ENCODE measurements at regions not wholly inside any gene's neighbourhood (a gene's known extent, or its start where the extent isn't known, plus 50 kb on each side); places are given as distances from the start of the nearest gene placed in this dataset.
A peak's percentile ranks its signal among the peaks of the same experiment; 100 is the strongest.

- no peak for DNase-seq (ENCODE audit: low read depth in 2 of 2)
Observed at GRCh38 chr2:206845877-206846276, 80.5 kb downstream of the FASTKD2 start.

GRCh38 chr2:206846331-206846730 is 80.9 kb downstream of the FASTKD2 start:
- DNase-seq (ENCODE audit: low read depth in 2 of 2), result no peak

- DNase-seq (ENCODE audit: low read depth in 2 of 2), result no peak
Observed at GRCh38 chr2:206846981-206847834, 81.8 kb downstream of the FASTKD2 start.

GRCh38 chr2:206850369-206850768 is 85.0 kb downstream of the FASTKD2 start:
- DNase-seq (ENCODE audit: low read depth in 2 of 2), result no peak

DNA sequence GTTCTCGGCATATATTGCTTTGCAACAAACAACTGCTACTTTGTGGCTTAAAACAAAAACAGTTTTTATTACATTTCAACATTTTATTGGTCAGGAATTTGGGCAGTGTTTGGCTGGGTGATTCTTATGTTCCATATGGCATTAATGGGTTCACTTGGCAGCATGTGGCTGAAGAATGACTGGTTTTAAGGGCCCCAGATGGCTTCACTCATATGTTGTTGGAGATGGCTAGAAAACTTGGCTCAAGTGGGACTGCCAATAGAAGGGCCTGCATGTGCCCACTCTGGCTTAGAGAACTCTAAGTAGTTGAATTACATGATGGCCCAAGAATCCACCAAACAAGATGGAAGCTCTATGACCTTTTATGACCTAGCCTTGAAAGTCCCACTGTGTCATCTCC is 86.1 kb downstream of the FASTKD2 start:
- no peak for DNase-seq (ENCODE audit: low read depth in 2 of 2)

DNA sequence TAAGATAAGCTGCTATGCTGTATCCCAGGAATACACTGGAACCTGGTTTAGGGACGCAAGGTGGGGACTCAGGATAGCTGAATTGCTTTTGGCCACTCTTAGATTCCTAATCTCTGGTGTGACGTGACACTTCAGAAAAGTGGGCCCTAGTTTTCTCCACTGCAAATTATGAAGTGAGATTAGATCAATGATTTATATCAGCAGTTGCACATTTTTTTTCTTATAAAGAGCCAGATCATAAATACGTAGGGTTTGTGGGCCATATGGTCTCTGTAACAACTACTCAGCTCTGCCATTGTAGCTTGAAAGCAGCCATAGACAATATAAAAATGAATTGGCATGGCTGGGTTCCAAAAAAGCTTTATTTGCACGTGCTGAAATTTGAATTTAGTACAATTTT is 85.4 kb upstream of the CPO start:
- DNase-seq (ENCODE audit: low read depth in 2 of 2), result no peak

DNA sequence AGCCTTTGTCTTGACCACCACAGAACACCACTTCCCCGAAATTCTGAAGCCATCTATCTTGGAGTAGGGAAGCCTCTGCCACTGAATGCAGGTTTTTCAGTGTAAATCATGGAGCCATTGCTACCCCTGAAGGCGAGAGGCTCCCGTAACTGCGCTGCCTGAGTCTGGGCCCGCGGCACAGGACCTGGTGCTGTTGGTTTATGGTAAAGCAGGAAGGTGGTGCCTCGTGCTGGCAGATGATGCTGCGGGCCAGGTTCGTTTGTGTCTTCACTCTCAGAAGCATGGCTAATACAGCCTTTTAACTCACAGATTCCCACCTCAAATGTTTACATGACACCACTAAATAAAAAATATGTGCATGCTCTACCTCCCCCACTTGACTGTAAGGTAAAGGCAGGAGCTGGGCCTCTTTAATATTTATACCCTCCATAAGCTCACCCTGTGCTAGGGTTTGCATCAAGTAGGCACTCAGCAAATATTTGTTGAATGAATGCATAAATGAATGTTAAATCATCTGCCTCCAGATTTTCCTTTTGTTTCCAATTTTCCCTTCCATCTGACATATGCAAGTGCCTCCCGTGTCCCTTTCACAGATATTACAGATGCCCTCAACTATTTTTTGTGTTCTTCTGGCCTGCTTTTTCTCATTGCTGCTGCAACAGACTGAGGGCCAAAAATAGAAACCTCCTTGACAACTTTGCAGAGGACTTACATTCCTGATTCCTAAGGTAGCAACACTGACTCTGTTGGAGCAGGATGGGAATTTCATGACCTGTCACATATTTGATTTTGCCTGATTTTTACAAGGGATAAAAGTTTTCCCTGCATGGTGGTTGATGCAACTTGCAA is 83.5 kb upstream of the CPO start:
- DNase-seq (ENCODE audit: low read depth in 2 of 2), result no peak

GRCh38 chr2:206856513-206856912 is 82.8 kb upstream of the CPO start:
- peak; percentile 21 to 26 for DNase-seq (ENCODE audit: low read depth in 2 of 2)

GRCh38 chr2:206858687-206859329 is 80.5 kb upstream of the CPO start:
- DNase-seq (ENCODE audit: low read depth in 2 of 2), result no peak

GRCh38 chr2:206859330-206859739 is 80.0 kb upstream of the CPO start:
- DNase-seq (ENCODE audit: low read depth in 2 of 2), result no peak

DNA sequence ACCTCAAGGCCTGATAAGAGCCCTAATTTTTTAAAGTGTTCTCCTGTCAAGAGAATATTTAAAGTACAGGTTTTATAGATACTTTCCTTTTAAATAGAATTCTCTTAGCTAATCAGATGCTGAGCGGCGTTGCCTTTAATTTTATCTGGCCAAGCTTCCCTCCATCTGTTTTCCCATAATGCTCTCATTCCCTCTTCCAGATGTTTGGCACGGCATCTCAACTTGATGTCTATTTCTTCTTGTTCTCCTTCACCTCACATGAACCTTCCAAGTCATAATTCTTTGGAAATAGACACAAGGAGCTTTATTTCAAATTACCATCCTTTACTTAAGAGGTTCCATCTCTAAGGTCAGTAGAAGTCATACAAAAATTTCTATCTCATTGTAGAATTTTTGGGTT is 76.1 kb upstream of the CPO start:
- peak in 1 of 2 experiments; percentile 12 for DNase-seq (ENCODE audit: low read depth in 2 of 2)

DNA sequence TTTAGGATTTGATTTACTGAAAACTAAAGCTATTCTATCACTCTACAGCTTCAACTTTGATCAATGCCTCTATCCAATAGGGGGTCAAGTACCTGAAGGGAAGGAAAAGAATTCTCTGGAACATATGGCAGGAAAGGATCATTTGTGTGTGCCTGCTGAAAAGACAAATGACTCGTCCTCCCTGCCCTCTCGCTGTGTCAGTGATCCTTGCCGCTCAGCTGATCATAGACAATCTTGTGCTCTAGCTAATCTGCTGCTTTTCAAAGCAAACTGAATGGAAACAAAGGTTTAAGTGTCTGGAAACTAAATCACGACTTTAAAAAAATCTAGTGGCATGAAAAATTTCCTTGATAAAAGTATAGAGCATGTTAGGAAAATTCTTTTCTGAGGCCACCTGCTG is 75.6 kb upstream of the CPO start:
- DNase-seq (ENCODE audit: low read depth in 2 of 2), result no peak

DNA sequence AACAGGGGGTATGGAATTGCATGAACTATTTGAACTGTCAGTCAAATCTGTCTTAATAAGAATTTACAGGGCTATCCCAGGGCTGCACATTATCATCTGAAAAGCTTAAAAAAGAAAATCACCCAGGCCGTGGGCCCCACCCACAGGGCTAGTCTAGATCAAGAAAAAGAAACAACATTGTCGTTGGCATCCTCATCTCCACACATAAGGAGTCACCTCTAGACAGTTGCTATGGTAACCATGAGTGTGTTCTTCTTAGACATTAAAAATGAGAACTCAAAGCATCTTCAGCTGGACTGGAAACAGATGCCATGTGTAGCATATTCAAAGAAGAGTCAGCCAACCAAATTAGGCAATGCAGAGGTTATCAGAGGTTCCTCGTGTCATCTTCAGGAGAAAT is 72.3 kb upstream of the CPO start:
- DNase-seq (ENCODE audit: low read depth in 2 of 2), result no peak

- no peak for DNase-seq (ENCODE audit: low read depth in 2 of 2)
Observed at GRCh38 chr2:206869824-206870495, 69.4 kb upstream of the CPO start.

DNA sequence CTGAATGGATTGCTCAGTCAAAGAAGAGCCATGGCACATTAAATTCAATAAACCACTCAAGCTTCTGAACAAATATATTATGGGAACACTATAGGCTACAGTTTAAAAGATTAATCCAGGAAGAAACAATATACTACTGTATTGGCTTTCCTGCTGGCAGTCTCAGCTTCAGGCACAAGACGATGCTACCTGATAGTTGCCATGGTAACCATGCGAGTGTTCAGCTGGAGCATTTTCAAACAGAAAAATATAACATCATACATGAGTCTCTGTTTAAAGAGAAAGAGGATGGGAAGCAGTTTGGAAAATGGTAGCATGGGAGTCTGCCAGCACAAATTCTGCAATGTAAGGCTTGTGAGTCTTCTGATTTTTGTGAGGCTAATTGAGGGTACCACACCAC is 65.9 kb upstream of the CPO start:
- no peak for DNase-seq (ENCODE audit: low read depth in 2 of 2)

GRCh38 chr2:206875701-206876100 is 63.6 kb upstream of the CPO start:
- DNase-seq (ENCODE audit: low read depth in 2 of 2), result no peak

- DNase-seq (ENCODE audit: low read depth in 2 of 2), result no peak
Observed at GRCh38 chr2:206876216-206876860, 63.0 kb upstream of the CPO start.

GRCh38 chr2:206881708-206882410 is 57.5 kb upstream of the CPO start:
- DNase-seq (ENCODE audit: low read depth in 2 of 2), result no peak

DNA sequence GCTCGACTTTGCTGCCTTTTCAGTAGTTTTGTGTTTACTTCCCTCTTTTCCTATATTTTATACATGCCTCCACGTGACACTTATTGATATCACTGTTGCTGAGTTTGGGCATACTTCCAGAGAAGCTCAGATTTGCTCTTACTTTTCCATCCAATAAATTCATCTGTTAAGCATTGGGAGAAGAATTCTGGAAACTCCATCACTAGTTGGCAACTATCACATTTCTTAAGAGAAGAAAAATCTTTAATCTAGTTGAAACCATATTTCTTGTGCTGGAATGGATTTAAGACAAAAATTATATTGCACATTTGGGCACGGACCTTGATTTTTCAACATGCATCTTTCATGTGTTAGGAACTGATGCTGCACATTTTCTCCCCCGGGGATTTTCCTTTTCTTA is 52.6 kb upstream of the CPO start:
- DNase-seq (ENCODE audit: low read depth in 2 of 2), result no peak

- no peak for DNase-seq (ENCODE audit: low read depth in 2 of 2)
Observed at GRCh38 chr2:206887745-206888144, 51.6 kb upstream of the CPO start.

All from fibroblast of skin of left quadriceps (primary cell).